ENCODE measurements at regions not wholly inside any gene's neighbourhood (a gene's known extent, or its start where the extent isn't known, plus 50 kb on each side); places are given as distances from the start of the nearest gene placed in this dataset.
"Not testable (repeated sequence)": the region's sequence is repeated elsewhere in the genome, so short reads cannot be mapped to it uniquely, and the experiment has no call there.

DNA sequence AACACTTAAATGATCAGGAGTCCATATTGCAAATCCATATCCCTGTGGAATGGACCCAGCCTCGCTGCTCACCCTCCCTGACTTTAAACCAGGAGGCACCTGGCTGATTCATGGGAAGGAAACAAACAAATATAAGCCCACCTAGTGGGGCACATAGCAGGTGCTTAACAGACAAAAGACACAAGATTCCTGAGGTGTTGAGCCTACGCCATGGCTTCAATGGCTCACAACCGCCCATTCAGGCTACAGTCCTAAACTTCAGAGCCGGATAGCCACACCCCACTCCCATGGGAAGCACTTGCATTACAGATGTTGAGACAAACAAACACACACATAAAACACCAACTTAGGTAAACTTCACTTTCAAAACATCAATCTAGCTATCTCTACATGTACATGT is 359.9 kb downstream of the ICE1 start:
- DNase-seq: no peak

DNA sequence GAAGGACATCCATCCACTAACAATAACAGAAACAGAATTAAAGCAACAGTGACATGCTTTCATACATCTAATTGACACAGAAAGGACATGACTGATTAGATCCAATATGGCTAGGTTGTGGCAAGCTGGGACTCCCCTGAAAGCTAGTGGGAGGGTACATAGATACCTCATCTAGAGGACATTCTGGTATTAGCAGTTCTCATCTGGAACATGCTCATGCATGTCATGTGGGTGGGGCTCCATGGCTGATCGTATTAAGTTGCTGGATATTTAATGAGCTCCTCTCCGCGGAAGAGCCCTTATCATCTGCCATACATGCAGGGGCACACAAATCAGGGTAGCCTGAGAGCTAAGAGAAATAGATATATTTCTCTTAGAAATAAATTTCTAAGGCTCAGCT is 358.9 kb downstream of the ICE1 start:
- DNase-seq: no peak

DNA sequence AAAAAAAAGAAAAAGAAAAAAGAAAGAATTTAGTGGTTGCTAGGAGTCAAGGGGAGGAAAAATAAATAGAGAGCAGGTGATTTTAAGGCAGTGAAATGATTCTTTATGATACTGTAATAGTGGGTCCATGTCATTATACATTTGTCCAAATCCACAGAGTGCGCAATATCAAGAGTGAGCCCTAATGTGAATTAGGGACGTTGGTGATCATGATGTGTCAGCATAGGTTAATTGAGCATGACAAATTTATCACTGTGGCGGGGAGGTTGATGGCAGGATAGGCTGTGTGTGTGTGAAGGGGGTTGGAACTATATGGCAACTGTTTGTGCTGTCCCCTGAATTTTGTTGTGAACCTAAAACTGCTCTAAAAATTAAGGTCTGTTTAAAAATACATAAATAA is 357.8 kb downstream of the ICE1 start:
- no peak for DNase-seq

DNA sequence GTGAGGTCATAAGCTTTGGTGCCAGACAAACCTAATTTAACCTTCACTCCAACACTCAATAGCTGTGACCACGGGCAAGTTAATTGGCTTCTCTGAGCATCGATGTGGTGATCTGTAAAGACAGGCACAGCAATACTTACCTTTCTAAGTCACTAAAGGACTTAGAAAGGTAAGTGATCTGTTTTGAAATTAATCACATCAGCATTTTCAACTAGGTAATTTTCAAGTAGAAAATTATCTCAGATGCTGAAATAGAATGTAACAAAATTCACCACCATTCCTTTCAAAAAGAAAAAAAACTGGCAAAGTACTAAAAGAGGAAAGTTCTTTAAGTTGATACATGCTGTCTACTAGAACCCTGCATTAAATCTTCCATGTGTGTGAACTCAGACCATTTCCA is 354.5 kb downstream of the ICE1 start:
- DNase-seq: no peak

DNA sequence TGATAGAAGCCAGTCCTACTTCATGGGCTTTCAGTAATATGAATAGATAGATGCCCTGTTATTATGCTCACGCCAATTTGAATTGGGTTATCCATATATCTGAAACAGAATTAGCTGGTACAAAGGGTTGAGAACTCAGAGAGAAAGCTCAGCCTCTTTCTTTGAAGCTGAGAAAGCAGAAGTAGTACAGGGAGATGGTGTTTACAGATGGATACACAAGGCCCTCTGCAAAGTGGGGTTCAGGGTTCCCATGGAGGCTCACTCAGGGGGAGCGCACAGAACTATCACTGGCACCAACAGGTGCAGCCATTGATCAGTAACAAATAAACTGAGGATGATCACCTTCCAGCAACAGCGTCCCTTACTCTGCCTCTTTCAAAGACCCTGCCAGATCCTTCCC is 349.7 kb downstream of the ICE1 start:
- DNase-seq: no peak

DNA sequence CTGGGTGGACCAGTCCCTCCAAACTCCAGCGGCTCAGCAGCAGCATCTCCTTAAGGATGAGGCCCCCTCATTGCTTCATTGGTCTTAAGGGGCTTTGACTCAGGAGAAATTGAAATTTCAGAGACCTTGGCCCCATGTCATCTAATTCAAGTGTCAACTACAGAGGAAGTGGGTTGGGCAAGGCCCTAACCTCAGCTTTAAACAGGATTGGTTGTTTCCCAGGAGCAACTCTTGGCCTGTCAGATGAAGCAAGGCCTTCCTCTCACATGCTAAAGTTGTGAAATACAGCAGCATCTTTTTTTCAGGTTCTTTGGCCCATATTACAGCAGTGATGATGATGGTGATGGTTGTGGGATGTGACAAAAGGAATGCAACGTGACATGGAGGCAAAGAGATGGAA is 348.3 kb downstream of the ICE1 start:
- no peak for DNase-seq

DNA sequence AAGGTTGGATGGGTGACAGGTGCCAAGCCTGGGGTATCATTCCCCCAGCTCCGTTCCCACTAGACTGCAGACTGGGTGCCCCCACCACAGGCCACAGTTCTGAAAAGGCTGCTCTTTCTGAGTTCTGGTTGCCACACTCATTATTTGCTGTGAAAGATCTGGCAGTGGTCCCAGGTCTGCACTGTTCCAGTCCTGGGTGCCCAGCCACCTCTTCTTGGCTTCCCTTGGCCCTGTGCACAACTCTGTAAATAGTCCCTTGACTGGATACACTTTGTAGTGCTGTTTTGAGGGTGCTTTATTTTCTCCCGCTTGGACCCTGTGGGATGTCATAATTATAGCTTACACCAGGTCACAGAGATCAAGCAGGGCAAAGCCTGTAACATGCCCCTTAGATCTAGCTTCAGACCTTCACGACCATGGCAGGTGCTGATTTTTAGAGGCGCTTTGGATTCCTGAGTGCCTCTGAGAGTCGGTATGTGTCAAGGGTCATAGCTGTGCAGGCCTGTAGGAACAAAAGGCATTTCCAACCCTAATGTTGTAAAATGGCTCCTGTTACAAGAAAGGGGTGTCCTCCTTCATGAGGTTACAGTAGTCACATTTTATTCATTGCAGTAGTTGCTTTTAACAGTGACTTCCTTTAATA is 344.9 kb downstream of the ICE1 start:
- DNase-seq: no peak

DNA sequence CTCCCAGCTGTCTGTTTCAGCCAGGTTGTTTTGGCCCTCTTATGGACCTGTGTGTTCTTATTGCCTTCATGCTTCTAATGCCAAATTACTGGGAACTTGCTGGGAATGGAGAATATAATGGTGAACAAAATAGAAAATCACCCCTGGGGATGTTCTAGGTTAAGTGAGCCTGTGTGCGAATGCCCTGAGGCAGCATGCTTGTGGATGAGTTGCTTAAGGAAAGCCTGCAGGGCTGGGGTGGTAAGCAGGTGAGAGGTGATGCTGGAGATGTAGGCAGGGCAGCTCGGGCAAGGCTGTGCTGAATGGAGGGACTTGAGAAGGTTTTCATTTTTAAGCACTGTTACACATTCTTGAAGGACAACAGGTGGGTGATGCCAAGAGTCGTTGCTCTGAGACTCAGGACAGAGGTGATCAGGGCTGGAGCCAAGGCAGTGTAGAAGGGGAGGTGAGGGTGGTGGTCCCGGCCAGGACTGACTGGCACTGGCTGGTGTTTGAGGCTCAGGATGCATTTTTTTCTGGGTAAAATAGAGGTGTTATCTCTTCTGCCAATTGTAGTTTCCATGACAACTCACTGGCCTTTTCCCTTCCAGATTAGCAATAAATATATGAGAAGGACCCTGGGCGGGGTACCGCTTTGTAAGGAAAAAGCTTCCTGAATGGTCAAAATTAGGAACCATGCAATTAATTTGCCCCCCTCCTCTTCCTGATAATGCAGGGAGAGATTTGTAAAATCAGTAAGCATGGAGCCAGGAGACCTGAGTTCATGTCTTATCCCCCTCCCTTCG is 342.8 kb downstream of the ICE1 start:
- no peak for DNase-seq

DNA sequence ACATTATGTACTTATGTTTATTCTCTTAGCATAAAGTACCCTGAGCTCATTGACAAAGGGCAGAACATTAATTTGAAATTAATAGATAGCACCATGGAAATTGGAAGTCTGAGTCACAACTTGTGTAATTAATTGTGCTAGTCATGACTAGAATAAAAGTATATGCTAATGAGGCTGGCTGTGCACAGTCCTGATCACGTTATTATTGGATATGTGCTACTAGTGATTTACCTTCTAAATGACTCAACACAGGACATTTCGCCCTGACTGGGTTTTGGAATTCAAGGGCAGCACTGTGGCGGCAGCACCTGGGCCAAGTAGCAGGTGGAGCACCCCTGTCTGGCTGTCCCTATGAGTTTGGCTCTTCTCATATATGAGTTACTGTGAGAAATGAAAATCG is 341.8 kb downstream of the ICE1 start:
- no peak for DNase-seq

DNA sequence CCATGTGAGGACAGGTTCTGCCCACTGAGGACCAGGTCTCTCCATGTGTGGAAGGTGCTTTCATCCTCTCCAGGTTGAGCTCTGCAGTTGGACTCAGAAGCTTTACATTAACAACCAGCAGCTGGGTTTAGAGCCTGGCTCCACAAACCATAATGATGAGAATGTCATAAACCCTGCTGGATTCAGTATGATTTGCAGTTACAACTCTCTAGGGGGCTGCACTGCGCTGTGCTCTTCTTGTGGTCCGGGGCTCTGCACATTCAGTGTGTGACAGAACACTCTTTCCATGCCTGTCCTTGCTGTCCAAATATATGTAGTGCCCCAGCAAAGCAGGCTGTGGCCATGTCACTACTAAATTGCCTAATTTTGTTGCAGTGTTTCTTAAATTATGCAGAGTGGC is 334.3 kb downstream of the ICE1 start:
- no peak for DNase-seq

DNA sequence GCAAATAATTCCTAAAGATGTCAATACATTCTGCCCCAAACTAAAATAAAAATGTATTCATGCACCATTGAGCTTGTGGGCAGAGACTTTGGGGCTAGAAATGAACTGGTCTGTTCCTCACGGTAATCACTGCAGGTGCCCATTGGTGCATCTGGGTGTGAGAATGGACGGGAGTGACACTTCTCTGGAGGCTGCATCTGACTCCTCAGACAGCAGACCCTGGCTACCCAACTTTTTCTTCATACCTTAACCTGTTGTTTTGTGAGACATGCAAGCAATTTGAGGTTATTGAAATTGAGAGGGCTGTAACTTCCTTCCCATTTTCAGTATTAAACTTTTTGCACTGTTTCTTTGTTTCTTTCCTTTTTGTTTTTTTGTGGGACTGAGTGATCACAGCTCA is 333.4 kb downstream of the ICE1 start:
- no peak for DNase-seq

DNA sequence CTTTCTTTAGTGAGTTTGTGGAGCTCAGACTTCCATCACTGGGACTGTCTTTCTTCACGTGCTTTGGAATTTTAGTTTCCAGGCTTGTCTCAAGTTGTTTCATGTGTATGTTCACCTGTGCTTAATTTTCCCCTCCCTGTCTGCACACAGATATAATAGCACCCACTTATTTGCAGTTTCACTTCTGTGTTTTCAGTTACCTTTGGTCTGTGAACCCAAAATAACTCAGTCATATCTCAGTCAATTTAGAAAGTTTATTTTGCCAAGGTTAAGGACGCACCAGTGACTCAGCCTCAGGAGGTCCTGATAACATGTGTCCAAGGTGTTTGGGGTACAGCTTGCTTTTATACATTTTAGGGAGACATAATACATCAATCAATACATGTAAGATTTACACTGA is 330.4 kb downstream of the ICE1 start:
- DNase-seq: no peak

DNA sequence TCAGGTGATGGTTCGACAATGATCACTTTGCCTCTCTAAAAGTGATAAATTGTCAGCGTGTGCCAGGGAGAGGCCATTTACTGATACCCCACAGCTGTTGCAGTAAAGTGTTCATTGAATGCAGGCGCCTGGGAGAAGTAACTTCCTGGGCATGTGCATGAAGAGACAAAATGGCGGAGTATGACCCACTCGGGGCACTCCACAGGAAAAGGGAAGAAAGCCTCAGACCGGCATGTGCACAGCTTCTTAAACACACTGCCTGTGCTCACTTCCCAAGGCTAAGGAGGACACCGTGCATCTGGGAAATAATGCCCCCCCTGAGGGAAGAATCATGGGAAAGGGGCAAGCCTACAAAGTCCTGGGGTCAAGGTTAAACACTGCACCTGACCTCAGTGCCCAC is 329.5 kb downstream of the ICE1 start:
- no peak for DNase-seq

DNA sequence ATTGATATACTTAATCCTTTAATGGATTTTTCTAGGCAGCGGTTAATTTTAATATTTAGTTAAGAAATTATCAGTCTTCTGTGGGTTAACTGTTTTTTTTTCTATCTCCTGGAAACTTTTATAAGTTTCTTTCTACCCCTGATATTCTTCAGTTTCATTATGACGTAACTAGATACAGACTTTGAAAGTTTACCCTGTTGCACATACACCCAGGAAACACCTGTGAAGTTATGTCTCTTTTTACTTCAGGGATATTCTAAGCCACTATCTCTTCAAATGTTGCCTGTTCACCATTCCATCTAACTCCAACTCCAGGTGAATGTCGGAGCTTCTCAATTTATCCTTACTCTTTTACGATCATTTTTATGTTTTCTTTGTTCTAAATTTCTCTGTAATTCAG is 329.0 kb downstream of the ICE1 start:
- DNase-seq: no peak

DNA sequence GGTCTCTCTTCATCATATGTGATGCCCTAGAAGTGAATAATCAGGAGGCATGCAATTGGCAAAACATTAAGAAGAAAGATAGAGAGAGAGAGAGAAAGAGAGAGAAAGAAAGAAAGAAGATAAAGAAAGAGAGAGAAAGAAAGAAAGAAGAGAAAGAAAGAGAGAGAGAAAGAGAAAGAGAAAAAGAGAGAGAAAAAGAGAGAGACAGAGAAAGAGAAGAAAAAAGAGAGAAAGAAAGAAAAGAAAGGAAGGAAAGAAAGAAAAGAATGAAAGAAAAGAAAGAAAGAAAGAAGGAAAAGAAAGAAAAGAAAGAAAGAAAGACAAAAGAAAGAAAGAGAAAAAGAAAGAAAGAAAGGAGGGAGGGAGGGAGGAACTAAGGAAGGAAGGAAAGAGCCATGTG is 318.9 kb downstream of the ICE1 start:
- DNase-seq: no peak

DNA sequence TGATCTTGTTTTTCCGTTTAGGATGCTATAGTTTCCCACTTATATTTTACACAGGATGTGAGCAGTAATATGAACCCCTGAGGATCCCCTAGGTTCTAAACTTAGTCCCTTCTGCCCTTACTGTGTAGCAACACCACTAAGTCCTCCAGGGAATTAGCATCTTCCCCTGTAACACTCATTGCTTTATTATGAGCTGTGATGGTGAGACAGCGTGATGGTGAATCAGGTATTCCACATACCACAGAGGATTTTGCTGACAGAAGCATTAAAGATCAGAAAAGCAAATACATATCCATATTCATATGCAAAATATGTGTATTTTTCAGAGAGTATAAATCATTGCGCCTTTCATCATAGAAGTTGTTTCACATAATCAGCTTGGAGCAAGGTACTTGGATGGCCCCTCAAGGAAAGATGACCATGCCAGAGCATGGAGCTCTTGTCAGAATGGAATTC is 317.0 kb downstream of the ICE1 start:
- no peak for DNase-seq

DNA sequence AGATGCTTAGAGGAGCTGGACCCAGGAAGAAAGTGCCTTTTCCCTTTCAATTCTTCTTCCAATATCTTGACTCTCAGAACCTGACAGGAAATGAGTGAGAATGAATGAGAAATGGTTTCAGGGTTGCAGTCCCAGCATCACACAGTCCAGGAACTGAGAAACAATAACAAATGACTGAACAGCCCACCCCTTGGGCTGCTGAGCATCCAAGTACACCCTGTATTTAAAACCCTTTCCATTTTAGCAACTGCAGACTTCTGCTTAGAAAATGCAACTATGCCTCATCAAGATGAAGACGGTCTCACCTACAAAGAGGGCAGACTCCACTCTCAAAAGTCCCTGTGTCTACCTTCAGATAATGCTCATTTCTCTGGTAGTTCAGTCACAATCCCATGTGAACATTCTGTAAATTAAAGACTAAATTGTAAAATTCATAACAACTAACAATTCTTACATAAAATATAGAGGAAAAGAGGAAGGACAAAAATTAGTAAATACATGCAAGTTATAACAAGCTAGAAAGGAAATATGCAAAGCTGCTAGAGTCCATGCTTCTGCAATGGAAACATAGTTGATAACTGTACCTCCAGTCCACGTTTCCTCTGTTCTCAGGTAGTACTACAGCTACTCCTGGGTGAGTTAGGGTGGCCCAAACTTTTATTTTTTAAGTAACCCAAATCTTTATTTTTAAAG is 316.5 kb downstream of the ICE1 start:
- no peak for DNase-seq

DNA sequence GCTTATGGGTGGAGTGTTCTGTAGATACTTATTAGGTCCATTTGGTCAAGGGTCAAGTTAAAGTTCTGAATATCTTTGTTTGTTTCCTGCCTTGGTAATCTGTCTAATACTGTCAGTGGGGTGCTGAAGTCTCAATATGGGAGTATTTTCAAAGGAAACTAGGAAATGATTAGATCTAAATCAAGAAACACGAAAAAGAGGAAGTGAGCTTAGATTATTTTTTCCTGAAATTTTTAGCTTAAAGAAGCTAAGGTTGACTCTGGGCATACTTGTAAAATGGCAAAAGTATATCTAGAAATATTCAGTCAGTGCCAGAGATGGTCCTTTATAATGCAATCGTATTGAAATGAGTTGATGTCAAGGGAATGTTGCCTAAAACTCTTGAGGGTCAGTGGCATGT is 313.5 kb downstream of the ICE1 start:
- DNase-seq: no peak

DNA sequence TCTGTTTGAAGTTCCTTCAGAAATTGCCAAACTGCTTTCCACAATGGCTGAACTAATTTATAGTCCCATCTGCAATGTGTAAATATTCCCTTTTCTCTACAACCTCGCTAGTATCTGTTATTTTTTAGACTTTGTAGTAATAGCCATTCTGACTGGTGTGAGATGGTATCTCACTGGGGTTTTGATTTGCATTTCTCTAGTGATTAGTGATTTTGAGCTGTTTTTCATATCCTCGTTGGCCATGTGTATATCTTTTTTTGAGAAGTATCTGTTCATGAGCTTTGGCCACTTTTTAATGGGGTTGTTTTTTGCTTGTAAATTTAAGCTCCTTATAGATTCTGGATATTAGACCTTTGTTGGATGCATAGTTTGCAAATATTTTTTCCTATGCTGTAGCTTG is 310.6 kb downstream of the ICE1 start:
- not testable (repeated sequence) for DNase-seq

DNA sequence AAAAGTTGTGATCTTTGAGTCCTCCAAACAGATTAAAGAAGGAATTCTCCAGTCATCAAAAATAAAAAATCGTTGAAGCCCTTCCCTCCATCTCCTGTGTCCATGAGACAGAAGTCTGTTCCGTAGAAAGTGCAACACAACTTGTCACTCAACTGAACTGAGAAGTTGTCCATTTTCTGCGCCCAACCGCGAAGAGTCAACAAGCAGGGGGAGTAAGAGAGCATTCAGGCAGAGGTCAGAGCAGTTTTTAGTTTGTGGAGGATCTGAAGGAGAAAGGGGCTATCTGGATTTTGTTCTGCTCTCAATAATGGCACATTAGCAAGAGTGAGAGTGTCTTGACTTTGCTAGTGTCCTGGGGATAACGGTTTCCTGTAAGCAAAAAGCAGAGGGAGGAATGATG is 303.9 kb downstream of the ICE1 start:
- DNase-seq: no peak

DNA sequence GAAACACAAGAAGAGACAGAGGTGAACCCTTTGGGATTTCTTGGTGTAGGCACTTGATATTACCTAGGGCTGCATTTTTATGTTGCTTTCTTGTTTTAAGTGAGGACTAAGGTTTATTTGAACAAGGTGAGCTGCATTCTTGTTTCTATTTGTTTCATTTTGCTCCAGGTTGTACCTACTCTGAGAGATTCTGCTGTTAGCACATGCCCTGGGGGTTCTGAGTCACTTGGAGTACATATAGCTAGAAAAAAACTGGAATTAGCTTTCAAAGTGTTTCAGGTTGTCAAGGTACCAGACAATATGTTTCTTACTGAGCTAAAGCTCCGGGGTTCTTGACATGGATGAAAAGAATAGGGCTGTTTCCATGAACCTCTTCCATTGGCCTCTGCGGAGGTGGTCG is 299.4 kb downstream of the ICE1 start:
- DNase-seq: no peak

DNA sequence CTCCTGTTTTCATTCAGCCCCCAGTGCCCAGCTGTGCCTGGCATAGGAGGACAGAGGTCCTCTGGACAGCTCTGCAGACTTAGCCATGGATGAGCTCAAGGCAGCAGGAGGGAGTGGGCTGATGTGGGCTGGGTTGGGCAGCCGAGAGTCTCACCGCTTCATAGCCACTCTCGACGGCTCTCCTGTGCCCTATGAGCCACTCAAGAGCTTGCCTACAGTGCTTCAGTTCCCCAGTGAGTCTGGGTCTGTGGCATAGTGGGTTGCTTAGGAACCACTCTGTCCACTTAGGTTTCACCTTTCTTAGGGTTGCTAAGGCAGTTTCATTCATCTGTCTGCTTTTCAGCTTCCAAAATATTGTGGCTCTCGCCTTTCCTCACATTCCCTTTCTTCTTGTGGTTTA is 296.8 kb downstream of the ICE1 start:
- no peak for DNase-seq

DNA sequence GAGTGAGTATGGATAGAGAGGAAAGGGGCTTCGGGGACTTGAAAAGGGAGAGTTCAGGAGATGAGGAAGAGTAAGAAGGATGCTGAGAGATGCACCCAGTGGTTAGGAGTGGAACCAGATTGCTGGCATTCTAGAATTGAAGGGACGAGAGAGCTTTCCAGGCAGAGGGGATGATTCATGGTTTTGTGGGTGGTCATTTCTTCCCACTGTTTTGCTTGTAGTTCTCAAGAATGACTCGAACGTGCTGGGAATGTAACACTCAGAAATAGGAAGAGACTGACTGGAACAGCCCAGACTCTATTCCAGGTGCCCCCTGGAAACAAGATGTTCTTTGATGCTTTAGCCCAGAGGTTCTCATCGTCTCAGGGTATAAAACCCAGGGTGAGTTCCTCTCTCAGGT is 294.2 kb downstream of the ICE1 start:
- DNase-seq: no peak

DNA sequence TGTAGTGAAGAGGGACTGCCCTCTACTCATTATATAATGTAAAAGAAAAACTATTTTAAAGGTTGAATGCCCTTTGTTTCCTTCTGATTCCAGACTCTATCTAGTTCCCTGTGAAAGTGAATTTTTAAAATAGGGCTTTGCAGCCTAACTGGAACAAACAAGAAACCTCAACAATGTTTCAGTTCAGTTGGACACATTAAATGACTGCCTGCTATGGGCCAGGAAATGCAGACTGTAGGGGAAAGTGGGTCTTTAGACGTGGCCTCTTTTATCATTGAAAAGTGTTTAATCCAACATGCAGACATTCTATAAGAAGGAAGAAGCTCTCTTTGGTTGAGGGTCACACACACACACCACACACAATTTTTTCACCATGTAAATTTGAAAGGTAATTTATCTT is 289.1 kb downstream of the ICE1 start:
- no peak for DNase-seq
